Gastroesophageal sphincter (tissue), 3 donors: ENCODE measurements at regions not wholly inside any gene's neighbourhood (a gene's known extent, or its start where the extent isn't known, plus 50 kb on each side); places are given as distances from the start of the nearest gene placed in this dataset.

Experiments used
- CTCF ChIP-seq, 4 experiments: fragments of 200-600 bp in 2 of 4; fragments of 450-650 bp in 2 of 4; sonication (generic) in 1 of 4; IDR thresholded peaks; one replicate each; pipeline ENCODE4 v1.5.1; 2017 to 2019; ENCODE audit warnings: antibody characterized with exemption in 4 of 4, mild to moderate bottlenecking in 2 of 4, moderate library complexity in 2 of 4
- POLR2A ChIP-seq, 2 donors: fragments of 450-650 bp; IDR thresholded peaks; one replicate each; pipeline ENCODE4 v1.6.1; 2017; ENCODE audit warnings: antibody characterized with exemption in 2 of 2, mild to moderate bottlenecking in 2 of 2, moderate library complexity in 1 of 2
- POLR2AphosphoS5 ChIP-seq: sonication (generic); formaldehyde crosslinking; IDR thresholded peaks from one replicate; pipeline ENCODE4 v1.6.1; 2017; ENCODE audit warnings: antibody characterized with exemption

- TF ChIP-seq CTCF (IDR thresholded peaks at IDR 0.05) (no peak), POLR2A (IDR thresholded peaks at IDR 0.05) (no peak), POLR2AphosphoS5 (no peak)
These were observed 2105.5 kb downstream of the TP53TG3F start for GRCh38 chr16:35564889-35565288.
